ENCODE measurements at regions not wholly inside any gene's neighbourhood (a gene's known extent, or its start where the extent isn't known, plus 50 kb on each side); places are given as distances from the start of the nearest gene placed in this dataset.

GRCh38 chr1:217003355-217003754, 280.1 kb upstream of the ESRRG start:
- no peak for TF ChIP-seq ZNF274 (IDR thresholded peaks at IDR 0.05; ENCODE audit: low read depth, low read length)
- no peak overlapping the region for H3K4me3 ChIP-seq (ENCODE audit: low read length)

- no peak overlapping the region for H3K4me3 ChIP-seq (ENCODE audit: low read length)
- TF ChIP-seq ZNF274 (IDR thresholded peaks at IDR 0.05; ENCODE audit: low read depth, low read length): no peak
These were observed 274.6 kb upstream of the ESRRG start for GRCh38 chr1:216997831-216998230.

GRCh38 chr1:216997069-216997468, 273.8 kb upstream of the ESRRG start:
- no peak overlapping the region for H3K4me3 ChIP-seq (ENCODE audit: low read length)
- no peak for TF ChIP-seq ZNF274 (IDR thresholded peaks at IDR 0.05; ENCODE audit: low read depth, low read length)

- no peak overlapping the region for H3K4me3 ChIP-seq (ENCODE audit: low read length)
- no peak for TF ChIP-seq ZNF274 (IDR thresholded peaks at IDR 0.05; ENCODE audit: low read depth, low read length)
These were observed 261.3 kb upstream of the ESRRG start for GRCh38 chr1:216984536-216984935.

GRCh38 chr1:216983823-216984222, 260.6 kb upstream of the ESRRG start:
- TF ChIP-seq ZNF274 (IDR thresholded peaks at IDR 0.05; ENCODE audit: low read depth, low read length): no peak
- H3K4me3 ChIP-seq (ENCODE audit: low read length): no peak overlapping the region

- no peak overlapping the region for H3K4me3 ChIP-seq (ENCODE audit: low read length)
- no peak for TF ChIP-seq ZNF274 (IDR thresholded peaks at IDR 0.05; ENCODE audit: low read depth, low read length)
These were observed 238.3 kb upstream of the ESRRG start for GRCh38 chr1:216961516-216961915.

GRCh38 chr1:216960716-216961115, 237.5 kb upstream of the ESRRG start:
- H3K4me3 ChIP-seq (ENCODE audit: low read length): no peak overlapping the region
- TF ChIP-seq ZNF274 (IDR thresholded peaks at IDR 0.05; ENCODE audit: low read depth, low read length): no peak

- no peak for TF ChIP-seq ZNF274 (IDR thresholded peaks at IDR 0.05; ENCODE audit: low read depth, low read length)
- H3K4me3 ChIP-seq (ENCODE audit: low read length): no peak overlapping the region
These were observed 235.3 kb upstream of the ESRRG start for GRCh38 chr1:216958569-216958968.

- TF ChIP-seq ZNF274 (IDR thresholded peaks at IDR 0.05; ENCODE audit: low read depth, low read length): no peak
- H3K4me3 ChIP-seq (ENCODE audit: low read length): no peak overlapping the region
These were observed 230.3 kb upstream of the ESRRG start for GRCh38 chr1:216953495-216953894.

GRCh38 chr1:216952864-216953263, 229.6 kb upstream of the ESRRG start:
- no peak overlapping the region for H3K4me3 ChIP-seq (ENCODE audit: low read length)
- TF ChIP-seq ZNF274 (IDR thresholded peaks at IDR 0.05; ENCODE audit: low read depth, low read length): no peak

- H3K4me3 ChIP-seq (ENCODE audit: low read length): no peak overlapping the region
- no peak for TF ChIP-seq ZNF274 (IDR thresholded peaks at IDR 0.05; ENCODE audit: low read depth, low read length)
These were observed 222.4 kb upstream of the ESRRG start for GRCh38 chr1:216945538-216946080.

GRCh38 chr1:216944864-216945510, 221.8 kb upstream of the ESRRG start:
- no peak overlapping the region for H3K4me3 ChIP-seq (ENCODE audit: low read length)
- no peak for TF ChIP-seq ZNF274 (IDR thresholded peaks at IDR 0.05; ENCODE audit: low read depth, low read length)

- no peak overlapping the region for H3K4me3 ChIP-seq (ENCODE audit: low read length)
- no peak for TF ChIP-seq ZNF274 (IDR thresholded peaks at IDR 0.05; ENCODE audit: low read depth, low read length)
These were observed 214.3 kb upstream of the ESRRG start for GRCh38 chr1:216937491-216937890.

- TF ChIP-seq ZNF274 (IDR thresholded peaks at IDR 0.05; ENCODE audit: low read depth, low read length): no peak
- no peak overlapping the region for H3K4me3 ChIP-seq (ENCODE audit: low read length)
These were observed 213.6 kb upstream of the ESRRG start for GRCh38 chr1:216936779-216937178.

GRCh38 chr1:216935901-216936300, 212.7 kb upstream of the ESRRG start:
- TF ChIP-seq ZNF274 (IDR thresholded peaks at IDR 0.05; ENCODE audit: low read depth, low read length): no peak
- H3K4me3 ChIP-seq (ENCODE audit: low read length): no peak overlapping the region

GRCh38 chr1:216932424-216932823, 209.2 kb upstream of the ESRRG start:
- H3K4me3 ChIP-seq (ENCODE audit: low read length): no peak overlapping the region
- no peak for TF ChIP-seq ZNF274 (IDR thresholded peaks at IDR 0.05; ENCODE audit: low read depth, low read length)
